Stomach (tissue), 4 donors: ENCODE measurements at regions not wholly inside any gene's neighbourhood (a gene's known extent, or its start where the extent isn't known, plus 50 kb on each side); places are given as distances from the start of the nearest gene placed in this dataset.

Experiments used
- CTCF ChIP-seq, 7 experiments: fragments of 450-650 bp in 4 of 7; fragments of 200-600 bp in 3 of 7; sonication (generic) in 3 of 7; IDR thresholded peaks; one replicate each; pipeline ENCODE4 v1.5.1; 2016 to 2019; ENCODE audit warnings: antibody characterized with exemption in 7 of 7, control low read depth in 2 of 7, mild to moderate bottlenecking in 1 of 7
- POLR2A ChIP-seq, 4 donors: fragments of 450-650 bp; IDR thresholded peaks; one replicate each; pipeline ENCODE4 v1.6.1; 2016; ENCODE audit warnings: antibody characterized with exemption in 4 of 4, control low read depth in 2 of 4, mild to moderate bottlenecking in 1 of 4, moderate library complexity in 1 of 4

GRCh38 chr3:153680526-153680925, 440.7 kb upstream of the ARHGEF26 start:
- TF ChIP-seq CTCF (IDR thresholded peaks at IDR 0.05) (no peak), POLR2A (IDR thresholded peaks at IDR 0.05) (no peak)
